ENCODE measurements at regions not wholly inside any gene's neighbourhood (a gene's known extent, or its start where the extent isn't known, plus 50 kb on each side); places are given as distances from the start of the nearest gene placed in this dataset.

- TF ChIP-seq CTCF (IDR thresholded peaks at IDR 0.05; ENCODE audit: low read depth, low read length) = no peak
- no peak for TF ChIP-seq EZH2phosphoT487 (IDR thresholded peaks at IDR 0.05; ENCODE audit: low read depth)
Measured at GRCh38 chr4:132334081-132334480, 815.0 kb upstream of the PCDH10 start.

All from OCI-LY3 (cell line).